Aorta (tissue), 5 donors: ENCODE measurements at regions not wholly inside any gene's neighbourhood (a gene's known extent, or its start where the extent isn't known, plus 50 kb on each side); places are given as distances from the start of the nearest gene placed in this dataset.

Experiments
- ATAC-seq: fragments of 200-7000 bp; cut with Tn5 transposase; one replicate; pipeline ENCODE4 v1.9.1; 2022; ENCODE audit warnings: moderate library complexity; ENCODE audit not compliant: low FRiP score
- DNase-seq, 2 donors: peaks; one replicate each; pipeline ENCODE4 v3.0.0-alpha.2; 2020
- H3K27ac ChIP-seq, 2 donors: one replicate each; pipeline ENCODE4 v1.5.1; 2013; ENCODE audit warnings: low read length in 2 of 2, mild to moderate bottlenecking in 2 of 2, moderate library complexity in 2 of 2, control low read depth in 1 of 2, inconsistent platforms in 1 of 2, low read depth in 1 of 2
- H3K27me3 ChIP-seq, 2 donors: one replicate each; pipeline ENCODE4 v1.6.1; 2013; ENCODE audit warnings: control low read depth in 1 of 2, low read length in 1 of 2, mild to moderate bottlenecking in 1 of 2, moderate library complexity in 1 of 2; ENCODE audit not compliant: insufficient read depth in 2 of 2, control insufficient read depth in 1 of 2
- H3K36me3 ChIP-seq, 2 donors: one replicate each; pipeline ENCODE4 v1.6.1; 2013; ENCODE audit warnings: control low read depth in 1 of 2, low read length in 1 of 2, mild to moderate bottlenecking in 1 of 2; ENCODE audit not compliant: insufficient read depth in 2 of 2, control insufficient read depth in 1 of 2
- H3K4me1 ChIP-seq, 2 donors: one replicate each; pipeline ENCODE4 v1.6.1; 2013; ENCODE audit warnings: low read length in 2 of 2, control low read depth in 1 of 2, mild to moderate bottlenecking in 1 of 2, moderate library complexity in 1 of 2; ENCODE audit not compliant: insufficient read depth in 2 of 2, control insufficient read depth in 1 of 2
- H3K4me3 ChIP-seq, 2 donors: one replicate each; pipeline ENCODE4 v1.5.1; 2013; ENCODE audit warnings: low read length in 2 of 2, control low read depth in 1 of 2, mild to moderate bottlenecking in 1 of 2
- H3K9me3 ChIP-seq: one replicate; pipeline ENCODE4 v1.6.1; 2013; ENCODE audit warnings: mild to moderate bottlenecking, low read length; ENCODE audit not compliant: control insufficient read depth
- whole genome bisulfite sequencing, 2 donors: extraction: QIAGEN DNeasy Blood & Tissue Kit; methylation state at CpG; one replicate each; pipeline ENCODE4 v1.1.7; 2013; 5-methylcytosine and 5-hydroxymethylcytosine counted together
- intact Hi-C, 2 donors: fragments of 100-400 bp; cut with DNase I; formaldehyde crosslinking; loops; one replicate each; pipeline versions ENCODE4 v1.14.2 to v1.15.0; 2022
- donor health status: healthy with polysubstance abuse.
- donor health status: Bipolar disorder and iron deficiency.
- donor health status: DM: no; HTN: no; CAD: no.
- donor health status: DM: no; HTN: no; CAD: no.
- donor health status: DM: yes; HTN: yes; CAD: no.

GRCh38 chr3:6585360-6585759, 275.6 kb upstream of the GRM7 start:
- intact Hi-C loops, result no loop called here
- Histone ChIP-seq H3K9me3 (no peaks in the 10 kb centered on the region), H3K36me3 (no peaks in the 10 kb centered on the region), H3K4me1 (no peaks in the 10 kb centered on the region), H3K27ac (no peak overlapping the region), H3K4me3 (no peak overlapping the region), H3K27me3 (no peaks in the 10 kb centered on the region)
- no peak for DNase-seq
- no peak for ATAC-seq
- 87 to 94% methylated on average over 11 of the region's 11 CpGs for WGBS, 2 donors

- Histone ChIP-seq H3K4me1 (no peaks in the 10 kb centered on the region), H3K36me3 (no peaks in the 10 kb centered on the region), H3K27ac (no peak overlapping the region), H3K27me3 (no peaks in the 10 kb centered on the region), H3K9me3 (no peaks in the 10 kb centered on the region), H3K4me3 (no peak overlapping the region)
- WGBS, 2 donors, result 88 to 94% methylated on average over 2 of the region's 2 CpGs
- DNase-seq, result no peak
- intact Hi-C loops, result no loop called here
- no peak for ATAC-seq
Measured at GRCh38 chr3:6600237-6600636, 260.7 kb upstream of the GRM7 start.

DNA sequence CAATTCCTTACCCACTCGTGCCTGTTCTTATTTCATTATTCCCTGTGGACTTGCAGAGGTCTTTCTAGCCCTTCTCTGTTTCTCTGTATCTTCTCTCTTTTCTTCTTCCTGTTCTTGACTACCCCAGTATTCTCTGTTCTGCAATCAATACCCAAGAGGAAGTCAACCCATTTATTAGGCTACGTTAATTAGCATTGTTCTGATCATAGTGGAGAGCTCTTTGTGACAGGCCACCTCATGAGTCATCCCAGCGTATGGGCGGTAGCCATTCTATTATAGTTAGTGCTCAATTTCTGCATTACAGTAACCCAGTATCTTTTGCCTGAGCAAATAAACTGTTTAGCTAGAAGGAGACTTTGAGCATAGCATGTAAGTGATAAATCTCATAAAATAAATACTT, 259.5 kb upstream of the GRM7 start:
- 63 to 68% methylated on average over 4 of the region's 4 CpGs for WGBS, 2 donors
- Histone ChIP-seq H3K9me3 (no peaks in the 10 kb centered on the region), H3K27me3 (no peaks in the 10 kb centered on the region), H3K4me1 (no peaks in the 10 kb centered on the region), H3K36me3 (no peaks in the 10 kb centered on the region), H3K27ac (no peak overlapping the region), H3K4me3 (no peak overlapping the region)
- no peak for DNase-seq
- intact Hi-C loops, result no loop called here
- no peak for ATAC-seq

GRCh38 chr3:6602329-6602728, 258.6 kb upstream of the GRM7 start:
- Histone ChIP-seq H3K27me3 (no peaks in the 10 kb centered on the region), H3K4me1 (no peaks in the 10 kb centered on the region), H3K4me3 (no peak overlapping the region), H3K36me3 (no peaks in the 10 kb centered on the region), H3K27ac (no peak overlapping the region), H3K9me3 (no peaks in the 10 kb centered on the region)
- no peak for ATAC-seq
- no peak for DNase-seq
- intact Hi-C loops, result no loop called here

DNA sequence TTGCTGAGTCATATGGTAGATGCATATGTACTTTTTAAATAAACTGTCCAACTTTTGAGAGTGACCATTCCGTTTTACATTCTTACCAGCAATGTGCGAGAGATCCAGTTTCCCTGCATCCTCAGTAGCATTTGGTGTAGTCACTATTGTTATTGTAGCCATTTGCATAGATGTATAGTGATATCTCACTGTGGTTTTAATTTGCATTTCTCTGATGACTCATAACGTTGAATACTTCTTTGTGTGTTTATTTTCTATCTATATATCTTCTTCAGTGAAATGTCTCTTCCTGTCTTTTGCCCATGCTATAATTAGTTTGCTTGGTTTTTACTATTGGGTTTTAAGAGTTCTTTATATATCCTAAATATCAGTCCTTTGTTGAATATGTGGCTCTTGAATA, 255.7 kb upstream of the GRM7 start:
- no peak overlapping the region for H3K4me3 ChIP-seq
- intact Hi-C loops, result no loop called here
- H3K4me1 ChIP-seq, result no peaks in the 10 kb centered on the region
- WGBS, 2 donors, result 42 to 46% methylated on average over 3 of the region's 3 CpGs
- H3K27ac ChIP-seq, result no peak overlapping the region
- H3K27me3 ChIP-seq, result no peaks in the 10 kb centered on the region
- no peak for DNase-seq
- no peak for ATAC-seq
- H3K36me3 ChIP-seq, result no peaks in the 10 kb centered on the region
- peaks cover 2% of the 10 kb centered on the region for H3K9me3 ChIP-seq

DNA sequence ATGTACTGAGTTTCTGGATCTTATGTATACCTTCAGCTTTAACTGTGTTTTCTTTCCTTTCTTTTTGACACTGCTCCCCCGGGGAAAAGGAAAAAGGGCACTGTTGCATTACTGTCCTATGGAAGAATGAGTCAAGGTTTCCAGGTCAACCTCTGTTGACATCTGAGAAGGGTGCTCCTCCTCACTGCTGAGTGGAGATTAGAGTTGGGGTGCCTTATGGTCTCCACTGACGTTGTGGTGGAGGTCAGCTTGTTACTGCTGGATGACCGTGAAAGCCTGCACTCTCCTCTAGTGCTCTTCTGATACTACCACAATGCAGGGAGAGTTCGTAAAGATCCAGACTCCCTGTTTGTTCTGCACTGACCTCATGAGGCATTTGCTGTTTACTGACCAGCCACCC, 252.1 kb upstream of the GRM7 start:
- ATAC-seq, result peak; percentile 19
- intact Hi-C loops, result no loop called here

GRCh38 chr3:6612034-6612616, 248.8 kb upstream of the GRM7 start:
- WGBS, 2 donors, result 73 to 84% methylated on average over 4 of the region's 4 CpGs
- H3K36me3 ChIP-seq, result no peaks in the 10 kb centered on the region
- H3K27me3 ChIP-seq, result no peaks in the 10 kb centered on the region
- peaks cover 2% of the 10 kb centered on the region for H3K9me3 ChIP-seq
- H3K27ac ChIP-seq, result no peak overlapping the region
- no peak for ATAC-seq
- DNase-seq, result no peak
- H3K4me3 ChIP-seq, result no peak overlapping the region
- H3K4me1 ChIP-seq, result no peaks in the 10 kb centered on the region
- intact Hi-C loops, result no loop called here

More for the DNA sequence above, 252.1 kb upstream of the GRM7 start:
- WGBS, 2 donors, result 63 to 66% methylated on average over 4 of the region's 4 CpGs
- Histone ChIP-seq H3K36me3 (no peaks in the 10 kb centered on the region), H3K9me3 (peaks cover 2% of the 10 kb centered on the region), H3K27ac (no peak overlapping the region), H3K4me3 (no peak overlapping the region), H3K27me3 (no peaks in the 10 kb centered on the region), H3K4me1 (no peaks in the 10 kb centered on the region)
- no peak for DNase-seq

DNA sequence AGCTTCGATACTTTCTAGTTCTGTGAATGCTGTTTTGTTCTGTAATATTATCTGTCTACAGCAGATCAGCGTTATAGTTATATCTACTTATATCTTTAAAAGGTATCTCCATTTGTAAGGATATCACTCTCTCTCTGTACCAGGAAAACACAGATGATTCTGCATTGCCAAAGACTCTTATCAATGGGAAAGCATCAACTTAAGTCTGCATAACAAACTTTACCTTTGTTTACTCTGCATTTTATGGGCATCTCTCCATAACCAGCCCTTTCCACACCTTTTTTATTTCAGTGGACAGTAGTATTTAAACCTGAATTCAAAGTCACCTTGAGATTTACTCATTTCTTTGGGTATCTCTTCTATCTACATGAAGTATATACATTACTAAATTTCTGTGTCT, 238.7 kb upstream of the GRM7 start:
- ATAC-seq, result no peak
- H3K9me3 ChIP-seq, result no peaks in the 10 kb centered on the region
- DNase-seq, result no peak
- H3K4me1 ChIP-seq, result no peaks in the 10 kb centered on the region
- no peaks in the 10 kb centered on the region for H3K36me3 ChIP-seq
- no peak overlapping the region for H3K4me3 ChIP-seq
- no peaks in the 10 kb centered on the region for H3K27me3 ChIP-seq
- intact Hi-C loops, result no loop called here
- 44 to 83% methylated on average over 2 of the region's 2 CpGs for WGBS, 2 donors
- no peak overlapping the region for H3K27ac ChIP-seq

GRCh38 chr3:6622712-6623111, 238.2 kb upstream of the GRM7 start:
- ATAC-seq, result no peak
- DNase-seq, result no peak
- Histone ChIP-seq H3K9me3 (no peaks in the 10 kb centered on the region), H3K36me3 (no peaks in the 10 kb centered on the region), H3K27me3 (no peaks in the 10 kb centered on the region), H3K4me1 (no peaks in the 10 kb centered on the region), H3K27ac (no peak overlapping the region), H3K4me3 (no peak overlapping the region)
- WGBS, 2 donors, result 46 to 52% methylated on average over 1 of the region's 1 CpG
- intact Hi-C loops, result no loop called here
